Suppressor macrophage (primary cell): ENCODE measurements at regions not wholly inside any gene's neighbourhood (a gene's known extent, or its start where the extent isn't known, plus 50 kb on each side); places are given as distances from the start of the nearest gene placed in this dataset.
A peak's percentile ranks its signal among the peaks of the same experiment; 100 is the strongest.

Experiments used
- DNase-seq, 4 experiments: peaks; one replicate each; pipeline ENCODE4 v3.0.0-alpha.2; 2020 to 2022

DNA sequence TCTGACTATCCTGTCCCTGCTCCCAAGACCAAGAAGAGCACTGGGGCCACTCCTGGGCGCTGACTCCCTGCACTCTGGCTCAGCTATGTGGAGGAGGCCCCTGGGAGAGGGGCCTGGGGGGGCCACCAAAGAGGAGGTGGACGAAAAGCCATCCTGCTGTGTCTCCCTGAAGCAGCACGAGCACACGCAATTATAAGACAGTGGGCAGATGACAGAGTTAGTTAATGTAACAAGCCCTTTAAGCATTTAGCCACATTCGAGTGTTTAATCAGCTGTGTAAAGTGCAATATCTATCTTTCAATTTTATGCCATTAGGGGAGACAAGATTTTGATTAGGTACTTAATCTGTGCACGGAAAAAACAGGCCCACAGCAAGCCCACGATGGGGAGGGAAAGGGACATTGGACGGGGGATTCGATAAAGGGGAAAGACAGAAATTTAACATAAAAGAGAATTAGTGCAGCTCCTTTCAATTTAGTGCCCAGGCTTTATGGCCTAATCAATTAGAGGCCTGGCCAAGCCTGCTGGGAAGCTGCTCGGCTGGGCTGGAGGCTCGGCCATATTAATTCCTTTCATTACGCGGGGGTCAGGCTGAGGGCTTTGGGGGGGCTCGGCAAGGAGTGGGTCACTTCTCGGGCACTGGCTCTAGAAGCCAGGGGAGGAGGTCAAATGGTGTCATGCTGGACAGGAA lies 286.2 kb downstream of the DHX35 start:
- no peak for DNase-seq

- no peak for DNase-seq
Measured at GRCh38 chr20:39246436-39246835, 284.3 kb downstream of the DHX35 start.

- DNase-seq, result no peak
Measured at GRCh38 chr20:39245685-39246311, 283.7 kb downstream of the DHX35 start.

DNA sequence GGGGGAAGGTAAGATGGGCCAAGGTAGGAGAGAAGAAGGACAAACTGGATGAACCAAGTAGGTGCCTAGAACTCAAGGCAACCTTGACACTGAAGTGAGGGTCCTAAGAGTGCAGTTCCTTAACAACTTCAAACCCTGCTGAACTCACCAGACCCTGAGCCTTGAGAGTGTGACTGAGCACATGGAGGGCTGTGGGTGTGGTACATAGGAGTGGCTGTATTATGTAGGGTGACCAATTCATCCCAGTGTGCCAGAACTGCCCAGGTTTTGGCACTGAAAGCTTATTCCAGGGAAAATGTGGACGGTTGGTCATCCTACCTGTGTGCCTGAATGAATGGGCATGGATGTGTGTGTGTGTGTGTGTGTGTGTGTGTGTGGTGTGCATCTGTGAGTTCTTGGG lies 281.8 kb downstream of the DHX35 start:
- no peak for DNase-seq

DNA sequence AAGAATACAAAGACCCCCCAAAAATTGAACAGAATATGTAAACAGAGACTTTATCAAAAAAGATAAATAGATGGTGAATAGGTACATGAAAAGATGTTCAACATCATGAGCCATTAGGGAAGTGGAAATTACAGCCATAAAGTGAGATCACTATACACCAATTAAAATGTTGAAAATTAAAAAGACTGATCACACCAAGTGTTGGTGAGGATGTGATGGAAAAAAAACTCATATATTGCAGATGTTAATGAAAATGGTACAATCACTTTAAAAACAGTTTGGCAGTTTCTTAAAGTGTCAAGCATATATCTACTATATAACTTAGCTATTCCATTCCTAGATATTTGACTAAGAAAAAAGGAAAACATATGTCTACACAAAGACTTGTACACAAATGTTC lies 280.5 kb downstream of the DHX35 start:
- no peak for DNase-seq

DNA sequence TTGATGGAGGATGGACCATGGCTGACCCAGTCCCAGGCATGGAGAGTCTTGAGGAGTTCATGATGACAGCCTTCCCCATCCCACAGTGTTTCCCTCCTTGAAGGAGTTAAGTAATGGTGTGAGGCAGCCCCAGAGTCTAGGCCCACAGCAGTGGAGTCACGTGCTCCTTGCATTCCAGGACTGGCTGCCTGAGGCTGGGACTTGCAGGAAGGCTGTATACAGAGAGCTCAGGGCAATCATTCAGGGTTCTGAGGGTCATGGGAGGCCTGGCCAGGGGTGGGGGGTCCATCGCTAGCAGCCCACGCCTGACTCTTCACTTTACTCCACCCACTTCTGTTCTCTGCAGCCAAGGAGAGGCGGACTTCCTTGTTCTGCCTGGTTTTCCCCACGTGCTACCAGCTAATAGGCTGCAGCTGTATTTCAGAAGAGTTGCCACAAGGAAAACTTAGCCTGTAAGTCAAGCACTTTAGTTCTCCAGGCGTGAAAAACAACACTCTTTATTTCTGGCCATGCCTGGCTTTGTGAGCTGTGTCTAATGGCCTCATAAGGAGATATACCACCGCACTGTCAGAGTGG lies 272.5 kb downstream of the DHX35 start:
- no peak for DNase-seq

GRCh38 chr20:39233755-39234154 lies 271.6 kb downstream of the DHX35 start:
- DNase-seq, result no peak

GRCh38 chr20:39227416-39227815 lies 265.3 kb downstream of the DHX35 start:
- DNase-seq, result no peak

GRCh38 chr20:39225978-39226377 lies 263.8 kb downstream of the DHX35 start:
- no peak for DNase-seq

DNA sequence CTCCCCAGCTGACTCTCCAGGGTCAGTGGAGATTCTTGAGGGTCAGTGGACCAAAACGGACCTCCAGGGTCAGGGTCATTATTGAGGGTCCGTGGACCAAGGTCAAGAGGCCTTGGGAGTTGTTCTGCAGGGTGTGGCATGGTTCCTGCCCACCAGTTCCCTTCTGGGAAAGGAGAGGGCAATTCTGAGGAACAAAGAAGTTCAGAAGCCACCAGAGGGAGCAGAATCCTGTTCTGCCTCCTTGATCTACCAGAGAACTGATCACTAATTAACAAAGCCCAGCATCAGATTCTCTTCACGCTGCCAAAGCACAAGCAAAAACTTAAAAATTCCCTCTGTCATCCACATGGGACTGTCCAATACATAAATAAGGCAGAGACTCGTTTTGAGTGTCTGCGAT lies 263.4 kb downstream of the DHX35 start:
- no peak for DNase-seq

DNA sequence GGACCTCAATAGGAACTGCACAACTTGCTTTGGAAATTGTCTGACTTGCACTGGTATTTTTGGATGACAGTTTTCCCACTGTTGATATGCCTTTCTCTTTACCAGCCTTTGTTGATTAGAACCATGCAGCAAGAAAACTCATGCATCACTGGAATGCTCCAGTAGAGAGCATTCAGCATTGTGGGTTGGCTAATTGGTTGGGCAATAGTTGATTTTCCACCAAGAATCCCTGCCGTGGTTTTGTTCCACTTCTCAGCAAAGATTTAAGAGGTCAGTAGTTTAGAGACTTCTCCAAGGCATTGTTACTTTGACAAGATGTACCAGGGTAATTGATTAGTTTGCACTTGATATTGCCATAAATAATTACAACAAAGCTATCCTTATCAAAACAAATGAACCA lies 260.0 kb downstream of the DHX35 start:
- no peak for DNase-seq

- DNase-seq, result no peak
Measured at GRCh38 chr20:39216195-39216594, 254.1 kb downstream of the DHX35 start.

DNA sequence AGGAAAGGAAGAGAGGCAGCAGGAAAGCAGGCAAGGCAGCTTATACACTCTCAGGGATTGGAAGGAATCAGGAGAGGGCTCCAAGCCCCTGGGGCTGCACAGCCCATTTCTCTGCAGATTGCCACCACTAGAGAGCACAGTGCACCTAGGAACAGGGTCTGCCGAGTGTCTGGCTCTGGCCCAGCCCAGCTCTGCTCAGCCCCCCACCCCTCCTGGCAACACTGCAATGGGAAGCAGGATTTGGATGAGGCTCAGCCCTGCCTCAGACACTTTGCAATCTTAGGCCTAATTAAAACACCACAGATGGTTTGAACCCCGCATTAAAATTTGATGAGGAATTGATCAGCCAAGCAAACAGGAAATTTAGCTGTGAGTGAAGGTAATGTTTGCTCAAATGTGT lies 252.7 kb downstream of the DHX35 start:
- DNase-seq, result no peak

DNA sequence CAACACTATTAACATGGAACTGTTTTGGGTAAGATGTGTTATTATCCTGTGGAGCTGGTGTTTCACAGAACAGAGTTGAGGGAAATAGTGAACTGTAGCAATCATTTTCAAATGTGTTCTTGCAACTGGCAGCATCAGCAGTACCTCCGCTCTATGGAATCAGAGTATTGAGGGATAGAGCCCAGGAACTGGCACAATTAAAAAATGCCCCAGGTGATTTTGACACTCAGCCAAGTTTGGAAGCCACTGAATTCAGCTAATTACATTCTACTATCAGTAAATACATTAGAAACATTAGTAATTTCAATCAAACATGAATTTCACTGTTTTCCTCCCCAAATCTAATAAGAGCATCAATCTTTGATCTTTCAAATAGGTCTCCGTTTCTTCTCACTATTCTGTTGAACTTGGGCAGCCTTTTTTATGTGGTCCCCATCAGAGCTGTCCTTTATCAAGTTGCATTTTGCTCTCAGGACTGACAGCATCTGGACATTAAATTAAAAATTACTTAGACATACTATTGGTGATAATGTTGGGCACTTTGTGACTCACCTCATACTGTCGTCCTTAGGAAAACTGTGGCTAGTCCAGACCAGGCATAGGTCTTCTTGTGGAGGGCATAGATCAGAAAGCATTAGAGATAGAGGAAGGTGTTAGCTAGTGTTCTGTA lies 251.5 kb downstream of the DHX35 start:
- no peak for DNase-seq

GRCh38 chr20:39211060-39211748 lies 249.1 kb downstream of the DHX35 start:
- DNase-seq, result no peak

DNA sequence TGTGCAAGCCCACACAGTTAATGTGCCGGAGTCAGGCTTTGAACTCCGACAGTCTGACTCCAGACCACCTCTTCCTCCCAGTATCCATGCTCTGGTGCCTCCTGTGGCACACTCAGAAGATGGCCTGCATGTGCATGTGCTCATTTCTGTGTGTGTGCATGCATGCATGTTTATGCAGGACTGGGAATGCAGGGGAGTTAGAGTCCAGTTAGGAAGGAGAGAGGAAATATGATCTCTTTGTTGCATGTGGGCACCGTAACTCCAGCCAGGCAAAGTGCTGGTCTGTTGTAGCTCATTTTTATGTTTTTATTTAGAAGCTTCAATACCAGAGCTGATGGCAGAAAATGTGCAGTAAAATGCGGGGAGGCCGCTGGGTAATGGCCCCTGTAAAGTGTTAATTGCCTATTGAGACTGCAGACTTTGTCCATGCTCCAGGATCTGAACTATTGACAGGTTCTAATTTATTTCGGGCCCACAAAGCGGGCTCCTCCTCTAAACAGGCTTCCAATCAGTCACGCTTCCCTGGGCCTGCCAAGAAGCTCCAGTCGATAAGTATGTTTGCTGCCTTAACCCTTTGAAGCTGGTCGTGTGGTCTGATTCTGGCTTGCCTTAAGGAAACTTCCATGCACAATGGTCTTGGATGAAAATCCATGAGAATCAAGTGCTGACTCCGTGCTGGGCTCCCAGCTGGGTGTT lies 248.3 kb downstream of the DHX35 start:
- no peak for DNase-seq

GRCh38 chr20:39206899-39207564 lies 244.9 kb downstream of the DHX35 start:
- no peak for DNase-seq

DNA sequence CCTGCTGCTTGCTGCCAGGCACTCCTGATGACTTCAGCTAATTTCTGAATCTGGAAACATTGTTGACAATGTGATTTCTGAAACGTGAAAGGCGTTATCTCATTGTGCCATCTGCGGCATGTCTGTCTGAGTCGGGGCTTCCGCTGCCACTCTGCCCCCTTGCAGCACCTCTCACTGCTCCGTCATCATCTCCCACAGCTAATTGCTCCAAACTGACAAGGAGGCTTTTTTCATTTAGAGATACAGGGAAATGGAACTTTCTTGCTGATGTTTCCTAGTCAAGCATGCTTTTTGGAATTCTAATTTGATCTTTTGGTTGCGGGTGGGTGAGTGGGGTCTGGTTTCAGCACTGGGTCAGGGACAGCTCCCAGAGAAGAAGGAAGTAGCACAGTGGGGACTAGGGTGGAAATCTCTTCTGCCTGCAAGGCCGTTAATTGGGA lies 233.5 kb downstream of the DHX35 start:
- no peak for DNase-seq

DNA sequence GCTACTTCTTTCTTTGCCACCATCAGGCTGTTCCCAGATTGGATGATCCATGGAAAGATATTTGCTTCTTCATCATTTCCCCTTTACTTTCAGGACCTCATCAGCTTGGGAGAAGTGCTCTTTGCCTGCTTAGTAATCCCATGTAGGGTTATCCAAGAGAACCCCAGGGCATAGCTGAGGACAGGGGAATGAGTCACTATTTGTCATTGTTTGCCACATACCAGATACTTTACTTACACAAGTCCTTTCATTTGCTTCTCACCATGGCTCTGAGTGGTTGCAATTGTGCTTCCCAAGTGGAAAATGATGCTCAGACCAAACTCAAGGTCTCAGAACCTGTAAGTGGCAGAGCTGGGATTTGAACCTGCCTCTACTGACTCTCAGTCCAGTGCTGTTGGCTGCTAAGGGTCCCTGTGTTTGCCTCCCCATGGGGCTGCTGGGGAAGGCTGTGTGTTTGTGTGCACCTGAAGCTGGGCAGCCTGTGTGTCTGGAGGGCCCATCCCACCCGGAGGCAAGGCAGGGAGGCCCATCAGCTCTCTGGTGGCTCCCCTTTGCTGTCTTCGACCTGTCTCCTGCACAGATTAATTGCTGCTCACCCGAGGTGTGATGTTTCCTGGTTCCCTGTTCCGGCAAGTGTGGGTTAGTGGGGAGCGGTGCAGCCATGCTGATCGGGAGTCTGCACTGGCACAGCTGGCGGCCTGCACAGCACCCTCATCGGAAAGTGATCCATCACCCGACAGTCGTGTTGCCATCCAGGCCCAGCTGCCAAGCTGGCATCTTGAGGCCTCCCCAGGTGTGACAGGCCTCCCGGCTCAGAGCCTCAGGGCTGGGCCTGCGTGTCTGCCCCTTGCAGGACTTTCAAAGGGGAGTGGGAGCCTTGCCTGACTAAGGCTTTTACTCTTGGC lies 228.8 kb downstream of the DHX35 start:
- DNase-seq, result peak in 1 of 4 experiments; percentile 3

GRCh38 chr20:39188266-39188765 lies 226.2 kb downstream of the DHX35 start:
- DNase-seq, result no peak

DNA sequence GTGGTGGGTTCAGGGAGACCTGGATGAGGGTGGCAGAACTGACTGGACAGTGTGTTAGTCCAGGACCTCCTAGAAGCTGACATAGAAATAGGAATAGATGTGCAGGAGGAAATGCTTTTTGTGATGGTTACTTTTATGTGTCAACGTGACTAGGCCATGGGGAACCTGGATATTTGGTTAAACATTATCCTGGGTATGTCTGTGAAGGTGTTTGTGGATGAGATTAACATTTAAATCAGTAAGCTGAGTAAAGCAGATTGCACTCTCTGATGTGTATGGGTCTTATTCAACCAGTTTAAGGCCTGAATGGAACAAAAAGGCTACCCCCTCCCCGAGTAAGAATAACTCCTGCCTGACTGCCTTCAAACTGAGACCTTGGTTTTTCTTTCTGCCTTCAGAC lies 219.3 kb downstream of the DHX35 start:
- no peak for DNase-seq
